ENCODE measurements at regions not wholly inside any gene's neighbourhood (a gene's known extent, or its start where the extent isn't known, plus 50 kb on each side); places are given as distances from the start of the nearest gene placed in this dataset.

DNA sequence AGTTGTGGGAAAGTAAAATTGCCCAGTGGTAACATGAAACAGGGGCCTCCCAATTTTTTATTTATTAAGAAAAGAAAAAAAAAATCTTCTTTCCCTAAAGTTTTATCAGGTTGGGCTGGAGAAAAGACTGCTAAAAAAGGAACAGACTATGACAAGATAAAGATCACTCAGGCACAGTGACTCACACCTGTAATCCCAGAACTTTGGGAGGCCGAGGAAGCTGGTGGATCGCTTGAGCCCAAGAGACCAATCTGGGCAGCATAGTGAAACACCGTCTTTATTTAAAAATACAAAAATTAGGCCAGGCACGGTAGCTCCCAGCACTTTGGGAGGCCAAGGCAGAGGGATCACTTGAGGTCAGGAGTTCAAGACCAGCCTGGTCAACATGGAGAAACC is 312.5 kb downstream of the CETN3 start:
- TF ChIP-seq PPARA (CRISPR knock-in tag; IDR thresholded peaks at IDR 0.05; ENCODE audit: borderline replicate concordance) (no peak), ZFP30 (CRISPR knock-in tag; IDR thresholded peaks at IDR 0.05) (no peak), GLIS3 (CRISPR knock-in tag; IDR thresholded peaks at IDR 0.05) (no peak)
- peak; percentile 62 for ATAC-seq

DNA sequence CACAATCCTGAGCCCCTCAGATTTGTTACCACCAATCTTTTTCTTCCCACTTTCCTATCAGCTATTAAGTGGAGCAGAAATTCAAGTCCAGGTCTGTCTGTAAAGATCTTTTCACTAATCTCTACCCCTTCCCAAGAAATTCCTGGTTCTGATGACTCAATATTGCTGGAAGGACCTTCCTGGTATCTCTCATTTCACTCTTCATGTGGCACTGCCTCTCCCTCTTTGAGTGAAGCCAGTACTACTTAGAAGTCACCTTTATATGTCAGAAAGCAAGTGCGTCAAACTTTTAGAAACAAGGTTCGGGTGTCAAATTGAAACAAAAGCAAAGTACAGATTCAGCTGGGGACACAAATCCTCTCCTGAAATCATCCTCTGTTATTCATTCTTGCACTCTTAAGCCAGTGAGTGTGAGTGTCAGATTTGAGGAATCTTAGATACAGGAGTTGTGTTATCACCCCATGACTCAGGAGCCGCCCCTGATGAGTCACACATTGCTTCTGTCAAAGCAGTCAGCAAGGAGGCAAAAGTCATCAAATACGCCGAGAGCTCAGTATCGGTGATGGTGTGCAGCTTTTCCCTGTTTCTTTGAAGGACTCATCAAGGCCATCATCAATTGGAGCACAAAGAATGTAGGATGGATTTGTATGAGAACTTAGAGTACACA is 313.0 kb downstream of the CETN3 start:
- ATAC-seq: peak; percentile 94
- TF ChIP-seq, protein P1, sequence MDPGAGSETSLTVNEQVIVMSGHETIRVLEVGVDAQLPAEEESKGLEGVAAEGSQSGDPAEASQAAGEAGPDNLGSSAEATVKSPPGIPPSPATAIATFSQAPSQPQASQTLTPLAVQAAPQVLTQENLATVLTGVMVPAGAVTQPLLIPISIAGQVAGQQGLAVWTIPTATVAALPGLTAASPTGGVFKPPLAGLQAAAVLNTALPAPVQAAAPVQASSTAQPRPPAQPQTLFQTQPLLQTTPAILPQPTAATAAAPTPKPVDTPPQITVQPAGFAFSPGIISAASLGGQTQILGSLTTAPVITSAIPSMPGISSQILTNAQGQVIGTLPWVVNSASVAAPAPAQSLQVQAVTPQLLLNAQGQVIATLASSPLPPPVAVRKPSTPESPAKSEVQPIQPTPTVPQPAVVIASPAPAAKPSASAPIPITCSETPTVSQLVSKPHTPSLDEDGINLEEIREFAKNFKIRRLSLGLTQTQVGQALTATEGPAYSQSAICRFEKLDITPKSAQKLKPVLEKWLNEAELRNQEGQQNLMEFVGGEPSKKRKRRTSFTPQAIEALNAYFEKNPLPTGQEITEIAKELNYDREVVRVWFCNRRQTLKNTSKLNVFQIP (CRISPR knock-in tag; IDR thresholded peaks at IDR 0.05; ENCODE audit: borderline replicate concordance, low read depth): 0 out of 2 replicates have a peak, but pooled peaks have one; percentile 13
- no peak for TF ChIP-seq OSR1 (CRISPR knock-in tag; IDR thresholded peaks at IDR 0.05)

DNA sequence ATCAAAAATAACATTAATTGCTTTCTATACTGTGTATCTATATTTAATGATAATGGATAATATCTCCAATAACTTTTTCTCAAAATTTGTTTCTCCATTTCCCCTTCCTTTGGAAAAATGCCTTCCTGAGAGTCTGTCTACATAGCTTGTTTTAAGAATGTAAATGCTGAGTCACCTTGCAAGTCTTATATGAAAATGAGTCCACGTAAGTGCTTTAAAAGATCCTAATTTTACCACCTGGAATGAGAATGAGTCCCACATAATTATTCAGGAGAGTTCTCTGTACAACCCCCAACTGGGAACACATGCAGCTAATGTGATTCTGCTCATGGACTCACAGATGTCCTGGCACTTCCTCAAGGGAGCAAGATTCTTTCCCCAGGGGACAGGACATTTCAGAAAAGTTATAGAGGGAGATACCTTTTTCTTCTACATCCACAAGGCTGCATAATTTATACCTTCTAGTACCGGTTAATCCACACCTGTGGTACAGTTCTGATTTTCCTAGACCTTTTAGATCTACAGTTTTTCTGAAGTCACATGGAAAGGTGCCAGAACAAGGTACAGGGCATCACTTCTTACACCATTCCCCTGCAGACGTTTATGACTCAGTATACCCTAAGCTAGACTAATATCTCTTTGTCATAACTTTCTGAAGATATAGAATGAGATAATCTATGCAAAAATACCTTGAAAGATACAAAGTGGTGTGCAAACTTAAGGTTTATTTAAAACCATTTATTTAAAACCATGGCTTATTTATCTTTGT is 314.1 kb downstream of the CETN3 start:
- no peak for TF ChIP-seq ARNTL (CRISPR knock-in tag; IDR thresholded peaks at IDR 0.05; ENCODE audit: borderline replicate concordance, low read depth)
- ATAC-seq: no peak

DNA sequence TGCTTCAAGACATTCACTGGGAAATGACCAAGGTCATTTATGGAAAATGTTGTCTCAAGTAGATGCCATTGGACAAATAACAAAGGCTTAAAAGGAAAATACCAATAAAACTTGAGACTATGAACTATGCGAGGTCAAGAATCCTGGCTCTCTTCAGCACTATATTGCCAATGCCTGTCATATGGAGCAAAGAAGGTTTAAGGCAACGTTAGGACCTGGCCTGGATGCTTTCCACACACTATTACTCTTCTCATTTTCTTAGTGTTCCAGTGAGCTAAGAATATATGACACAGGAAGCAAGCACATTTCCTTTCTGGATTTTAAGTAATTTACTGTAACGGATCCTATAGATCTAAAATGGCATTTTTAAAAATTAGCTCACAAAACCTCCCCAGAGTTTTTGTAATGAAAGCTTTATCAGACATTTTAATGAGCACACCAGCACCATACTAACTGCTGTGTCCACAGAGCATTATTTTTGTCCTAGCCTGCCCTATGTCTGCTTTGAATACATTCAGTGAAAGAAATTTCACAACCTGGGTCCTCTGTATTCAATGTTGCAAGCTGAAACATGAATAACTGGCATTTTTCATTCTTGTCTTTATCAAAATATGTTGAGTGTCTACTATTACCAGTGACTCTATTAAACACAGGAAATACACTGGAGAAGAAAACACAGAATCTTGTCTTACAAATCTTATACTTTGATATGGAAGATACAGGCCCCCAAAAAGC is 315.6 kb downstream of the CETN3 start:
- no peak for TF ChIP-seq TCF4 (CRISPR knock-in tag; IDR thresholded peaks at IDR 0.05; ENCODE audit: borderline replicate concordance)
- TF ChIP-seq BACH2 (CRISPR knock-in tag; IDR thresholded peaks at IDR 0.05; ENCODE audit: borderline replicate concordance): no peak
- no peak for TF ChIP-seq ISL1 (CRISPR knock-in tag; IDR thresholded peaks at IDR 0.05)
- TF ChIP-seq SNAI2 (CRISPR knock-in tag; IDR thresholded peaks at IDR 0.05): no peak
- ATAC-seq: no peak

DNA sequence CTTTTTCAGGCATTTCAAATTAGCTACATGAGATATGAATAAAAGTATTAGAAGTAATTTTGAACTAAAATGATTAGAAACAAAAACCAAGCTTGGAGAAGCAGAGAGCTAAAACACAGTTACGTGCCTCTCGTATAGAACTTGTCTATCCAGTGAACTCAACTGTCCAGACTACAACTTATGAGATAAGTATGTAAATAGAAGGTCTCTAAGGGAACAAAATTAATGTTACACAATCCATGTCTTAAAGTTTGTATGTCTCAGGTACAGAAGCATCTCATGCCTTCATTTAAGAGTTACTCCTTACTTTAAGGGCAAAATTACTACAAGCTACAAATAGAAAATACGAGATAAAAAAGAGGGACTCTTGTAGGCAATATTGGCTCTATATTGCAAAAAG is 316.8 kb downstream of the CETN3 start:
- ATAC-seq: no peak
- TF ChIP-seq, protein P2, sequence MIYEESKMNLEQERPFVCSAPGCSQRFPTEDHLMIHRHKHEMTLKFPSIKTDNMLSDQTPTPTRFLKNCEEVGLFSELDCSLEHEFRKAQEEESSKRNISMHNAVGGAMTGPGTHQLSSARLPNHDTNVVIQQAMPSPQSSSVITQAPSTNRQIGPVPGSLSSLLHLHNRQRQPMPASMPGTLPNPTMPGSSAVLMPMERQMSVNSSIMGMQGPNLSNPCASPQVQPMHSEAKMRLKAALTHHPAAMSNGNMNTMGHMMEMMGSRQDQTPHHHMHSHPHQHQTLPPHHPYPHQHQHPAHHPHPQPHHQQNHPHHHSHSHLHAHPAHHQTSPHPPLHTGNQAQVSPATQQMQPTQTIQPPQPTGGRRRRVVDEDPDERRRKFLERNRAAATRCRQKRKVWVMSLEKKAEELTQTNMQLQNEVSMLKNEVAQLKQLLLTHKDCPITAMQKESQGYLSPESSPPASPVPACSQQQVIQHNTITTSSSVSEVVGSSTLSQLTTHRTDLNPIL (CRISPR knock-in tag; IDR thresholded peaks at IDR 0.05; ENCODE audit: low read depth): no peak
- TF ChIP-seq TOX (CRISPR knock-in tag; IDR thresholded peaks at IDR 0.05; ENCODE audit: borderline replicate concordance): no peak
- TF ChIP-seq, protein P1 (CRISPR knock-in tag; IDR thresholded peaks at IDR 0.05; ENCODE audit: borderline replicate concordance, low read depth): no peak

DNA sequence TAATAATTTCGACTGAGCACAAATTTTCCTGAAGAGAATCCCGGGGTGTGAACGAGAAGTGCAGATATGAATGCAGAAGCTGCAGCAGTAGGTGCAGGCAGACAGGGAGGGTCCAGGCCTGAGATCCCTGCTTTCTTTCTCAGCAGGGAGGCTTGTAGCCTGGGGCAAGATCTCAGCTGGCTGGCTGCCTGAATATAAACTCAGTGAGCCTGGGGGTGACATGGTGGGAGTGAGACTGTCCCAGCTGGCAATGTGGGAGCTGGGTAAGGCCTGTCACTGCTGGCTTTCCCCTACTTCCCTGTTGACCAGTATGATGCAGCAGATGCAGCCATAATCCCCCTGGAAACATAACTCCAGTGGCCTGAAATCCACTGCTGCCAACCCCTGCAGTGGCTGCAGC is 325.2 kb downstream of the CETN3 start:
- ATAC-seq: no peak
- TF ChIP-seq ARNTL (CRISPR knock-in tag; IDR thresholded peaks at IDR 0.05; ENCODE audit: borderline replicate concordance, low read depth) (no peak), ZC3H10 (CRISPR knock-in tag; IDR thresholded peaks at IDR 0.05) (no peak), ISL1 (CRISPR knock-in tag; IDR thresholded peaks at IDR 0.05) (no peak), ZNF70 (CRISPR knock-in tag; IDR thresholded peaks at IDR 0.05) (no peak), ZFP30 (CRISPR knock-in tag; IDR thresholded peaks at IDR 0.05) (no peak), ZNF565 (CRISPR knock-in tag; conservative IDR thresholded peaks at IDR 0.05; ENCODE audit: low read depth) (no peak), PPARA (CRISPR knock-in tag; IDR thresholded peaks at IDR 0.05; ENCODE audit: borderline replicate concordance) (no peak), OSR1 (CRISPR knock-in tag; IDR thresholded peaks at IDR 0.05) (no peak), RARB (CRISPR knock-in tag; IDR thresholded peaks at IDR 0.05) (no peak), SNAI2 (CRISPR knock-in tag; IDR thresholded peaks at IDR 0.05) (no peak), ZFP3 (CRISPR knock-in tag; IDR thresholded peaks at IDR 0.05) (no peak), BACH2 (CRISPR knock-in tag; IDR thresholded peaks at IDR 0.05; ENCODE audit: borderline replicate concordance) (no peak), GLIS3 (CRISPR knock-in tag; IDR thresholded peaks at IDR 0.05) (no peak)
- TF ChIP-seq, protein P3, sequence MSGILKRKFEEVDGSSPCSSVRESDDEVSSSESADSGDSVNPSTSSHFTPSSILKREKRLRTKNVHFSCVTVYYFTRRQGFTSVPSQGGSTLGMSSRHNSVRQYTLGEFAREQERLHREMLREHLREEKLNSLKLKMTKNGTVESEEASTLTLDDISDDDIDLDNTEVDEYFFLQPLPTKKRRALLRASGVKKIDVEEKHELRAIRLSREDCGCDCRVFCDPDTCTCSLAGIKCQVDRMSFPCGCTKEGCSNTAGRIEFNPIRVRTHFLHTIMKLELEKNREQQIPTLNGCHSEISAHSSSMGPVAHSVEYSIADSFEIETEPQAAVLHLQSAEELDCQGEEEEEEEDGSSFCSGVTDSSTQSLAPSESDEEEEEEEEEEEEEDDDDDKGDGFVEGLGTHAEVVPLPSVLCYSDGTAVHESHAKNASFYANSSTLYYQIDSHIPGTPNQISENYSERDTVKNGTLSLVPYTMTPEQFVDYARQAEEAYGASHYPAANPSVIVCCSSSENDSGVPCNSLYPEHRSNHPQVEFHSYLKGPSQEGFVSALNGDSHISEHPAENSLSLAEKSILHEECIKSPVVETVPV (CRISPR knock-in tag; IDR thresholded peaks at IDR 0.05): no peak
- TF ChIP-seq, protein P1 (CRISPR knock-in tag; IDR thresholded peaks at IDR 0.05; ENCODE audit: borderline replicate concordance, low read depth): no peak
- TF ChIP-seq, protein P4, sequence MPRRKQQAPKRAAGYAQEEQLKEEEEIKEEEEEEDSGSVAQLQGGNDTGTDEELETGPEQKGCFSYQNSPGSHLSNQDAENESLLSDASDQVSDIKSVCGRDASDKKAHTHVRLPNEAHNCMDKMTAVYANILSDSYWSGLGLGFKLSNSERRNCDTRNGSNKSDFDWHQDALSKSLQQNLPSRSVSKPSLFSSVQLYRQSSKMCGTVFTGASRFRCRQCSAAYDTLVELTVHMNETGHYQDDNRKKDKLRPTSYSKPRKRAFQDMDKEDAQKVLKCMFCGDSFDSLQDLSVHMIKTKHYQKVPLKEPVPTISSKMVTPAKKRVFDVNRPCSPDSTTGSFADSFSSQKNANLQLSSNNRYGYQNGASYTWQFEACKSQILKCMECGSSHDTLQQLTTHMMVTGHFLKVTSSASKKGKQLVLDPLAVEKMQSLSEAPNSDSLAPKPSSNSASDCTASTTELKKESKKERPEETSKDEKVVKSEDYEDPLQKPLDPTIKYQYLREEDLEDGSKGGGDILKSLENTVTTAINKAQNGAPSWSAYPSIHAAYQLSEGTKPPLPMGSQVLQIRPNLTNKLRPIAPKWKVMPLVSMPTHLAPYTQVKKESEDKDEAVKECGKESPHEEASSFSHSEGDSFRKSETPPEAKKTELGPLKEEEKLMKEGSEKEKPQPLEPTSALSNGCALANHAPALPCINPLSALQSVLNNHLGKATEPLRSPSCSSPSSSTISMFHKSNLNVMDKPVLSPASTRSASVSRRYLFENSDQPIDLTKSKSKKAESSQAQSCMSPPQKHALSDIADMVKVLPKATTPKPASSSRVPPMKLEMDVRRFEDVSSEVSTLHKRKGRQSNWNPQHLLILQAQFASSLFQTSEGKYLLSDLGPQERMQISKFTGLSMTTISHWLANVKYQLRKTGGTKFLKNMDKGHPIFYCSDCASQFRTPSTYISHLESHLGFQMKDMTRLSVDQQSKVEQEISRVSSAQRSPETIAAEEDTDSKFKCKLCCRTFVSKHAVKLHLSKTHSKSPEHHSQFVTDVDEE (CRISPR knock-in tag; IDR thresholded peaks at IDR 0.05): no peak
